ENCODE measurements at regions not wholly inside any gene's neighbourhood (a gene's known extent, or its start where the extent isn't known, plus 50 kb on each side); places are given as distances from the start of the nearest gene placed in this dataset.

DNA sequence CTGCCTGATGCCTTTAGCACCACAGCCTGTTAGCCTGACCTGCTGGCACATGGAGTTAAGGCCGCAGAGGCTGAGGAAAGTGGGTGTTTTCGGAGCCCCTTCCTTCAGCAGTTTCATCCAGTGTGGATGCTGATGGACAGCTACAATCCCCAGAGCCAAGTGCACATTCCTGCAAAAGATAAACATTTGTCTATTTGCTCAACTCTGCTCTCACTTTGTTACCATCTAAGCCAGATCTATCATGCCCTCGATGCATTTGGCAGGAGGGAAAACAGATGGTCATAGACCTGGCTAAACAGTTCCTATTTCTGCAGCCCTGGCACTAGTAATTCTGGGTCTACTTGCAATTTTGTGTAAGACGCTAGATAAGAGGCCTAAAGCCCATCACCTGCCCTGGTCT lies 312.9 kb upstream of the RASGRP1 start:
- TF ChIP-seq SIN3A (IDR thresholded peaks at IDR 0.05; ENCODE audit: borderline replicate concordance, insufficient read depth, low read depth, low read length) (no peak), TCF7L2 (IDR thresholded peaks at IDR 0.05; ENCODE audit: low read depth, low read length) (no peak)
- TF ChIP-seq, protein P1, sequence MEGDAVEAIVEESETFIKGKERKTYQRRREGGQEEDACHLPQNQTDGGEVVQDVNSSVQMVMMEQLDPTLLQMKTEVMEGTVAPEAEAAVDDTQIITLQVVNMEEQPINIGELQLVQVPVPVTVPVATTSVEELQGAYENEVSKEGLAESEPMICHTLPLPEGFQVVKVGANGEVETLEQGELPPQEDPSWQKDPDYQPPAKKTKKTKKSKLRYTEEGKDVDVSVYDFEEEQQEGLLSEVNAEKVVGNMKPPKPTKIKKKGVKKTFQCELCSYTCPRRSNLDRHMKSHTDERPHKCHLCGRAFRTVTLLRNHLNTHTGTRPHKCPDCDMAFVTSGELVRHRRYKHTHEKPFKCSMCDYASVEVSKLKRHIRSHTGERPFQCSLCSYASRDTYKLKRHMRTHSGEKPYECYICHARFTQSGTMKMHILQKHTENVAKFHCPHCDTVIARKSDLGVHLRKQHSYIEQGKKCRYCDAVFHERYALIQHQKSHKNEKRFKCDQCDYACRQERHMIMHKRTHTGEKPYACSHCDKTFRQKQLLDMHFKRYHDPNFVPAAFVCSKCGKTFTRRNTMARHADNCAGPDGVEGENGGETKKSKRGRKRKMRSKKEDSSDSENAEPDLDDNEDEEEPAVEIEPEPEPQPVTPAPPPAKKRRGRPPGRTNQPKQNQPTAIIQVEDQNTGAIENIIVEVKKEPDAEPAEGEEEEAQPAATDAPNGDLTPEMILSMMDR (IDR thresholded peaks at IDR 0.05): no peak

All from Panc1 (cell line).